Natural killer cell (primary cell): ENCODE measurements at regions not wholly inside any gene's neighbourhood (a gene's known extent, or its start where the extent isn't known, plus 50 kb on each side); places are given as distances from the start of the nearest gene placed in this dataset.

Experiments used
- ATAC-seq, 3 donors: fragments of 150-1000 bp in 2 of 3; fragments of 200-7000 bp in 1 of 3; cut with Tn5 transposase; 1 replicate in 1 of 3; 2 replicates in 2 of 3; pipeline ENCODE4 v1.10.0; 2021; ENCODE audit warnings: mild to moderate bottlenecking in 2 of 3, moderate library complexity in 2 of 3
- DNase-seq, 2 donors: peaks; one replicate each; pipeline versions ENCODE4 v3.0.0 to v3.0.0-alpha.2; 2013 to 2021; ENCODE audit warnings: mixed read lengths in 1 of 2
- H3K27ac ChIP-seq: one replicate; pipeline ENCODE4 v1.5.1; 2013; ENCODE audit warnings: mild to moderate bottlenecking, low read length
- H3K27me3 ChIP-seq: one replicate; pipeline ENCODE4 v1.6.1; 2013; ENCODE audit warnings: low read length; ENCODE audit not compliant: control insufficient read depth, insufficient read depth
- H3K36me3 ChIP-seq: one replicate; pipeline ENCODE4 v1.6.1; 2013; ENCODE audit warnings: low read length; ENCODE audit not compliant: control insufficient read depth, insufficient read depth
- H3K4me1 ChIP-seq: one replicate; pipeline ENCODE4 v1.6.1; 2013; ENCODE audit warnings: low read length; ENCODE audit not compliant: control insufficient read depth, insufficient read depth
- H3K4me3 ChIP-seq: one replicate; pipeline ENCODE4 v1.5.1; 2013; ENCODE audit warnings: low read length
- H3K9me3 ChIP-seq: one replicate; pipeline ENCODE4 v1.6.1; 2013; ENCODE audit warnings: low read length; ENCODE audit not compliant: control insufficient read depth, insufficient read depth
- H3K27ac Mint-ChIP-seq, 2 donors: one replicate each; pipeline ENCODE4 v1.8.0; 2022; ENCODE audit warnings: mild to moderate bottlenecking in 2 of 2, mixed read lengths in 2 of 2, moderate library complexity in 1 of 2
- H3K27me3 Mint-ChIP-seq, 2 donors: one replicate each; pipeline ENCODE4 v1.8.0; 2022; ENCODE audit warnings: low read depth in 2 of 2, mixed read lengths in 2 of 2
- H3K36me3 Mint-ChIP-seq: one replicate; pipeline ENCODE4 v1.8.0; 2022; ENCODE audit warnings: mixed read lengths
- H3K4me1 Mint-ChIP-seq, 2 donors: one replicate each; pipeline ENCODE4 v1.8.0; 2022; ENCODE audit warnings: mixed read lengths in 2 of 2
- H3K4me3 Mint-ChIP-seq: one replicate; pipeline ENCODE4 v1.8.0; 2022; ENCODE audit warnings: mild to moderate bottlenecking, moderate library complexity, mixed read lengths
- H3K9me3 Mint-ChIP-seq, 2 donors: one replicate each; pipeline ENCODE4 v1.8.0; 2022; ENCODE audit warnings: mixed read lengths in 2 of 2
- WGBS: methylation state at CpG from one replicate; pipeline ENCODE4 v1.1.7; 2013; ENCODE audit warnings: missing lambda C conversion rate; ENCODE audit not compliant: insufficient coverage; 5-methylcytosine and 5-hydroxymethylcytosine counted together
- intact Hi-C: fragments of 100-400 bp; cut with micrococcal nuclease; formaldehyde crosslinking; loops from one replicate; pipeline ENCODE4 v1.14.2; 2022
- TF ChIP-seq, protein P1 (sequence below): fragments of 200-600 bp; IDR thresholded peaks from one replicate; pipeline ENCODE4 v1.8.0; 2022; ENCODE audit warnings: antibody characterized with exemption

- DNase-seq = no peak
- Mint-ChIP-seq H3K27ac (no peak overlapping the region), H3K9me3 (no peaks in the 10 kb centered on the region), H3K36me3 (no peaks in the 10 kb centered on the region), H3K4me1 (no peaks in the 10 kb centered on the region), H3K27me3 (no peaks in the 10 kb centered on the region), H3K4me3 (no peak overlapping the region)
- no peak overlapping the region for H3K4me3 ChIP-seq
- H3K27ac ChIP-seq = no peak overlapping the region
- no peaks in the 10 kb centered on the region for H3K4me1 ChIP-seq
- no peaks in the 10 kb centered on the region for H3K9me3 ChIP-seq
- no peaks in the 10 kb centered on the region for H3K27me3 ChIP-seq
- no peak for ATAC-seq
- TF ChIP-seq, protein P1, sequence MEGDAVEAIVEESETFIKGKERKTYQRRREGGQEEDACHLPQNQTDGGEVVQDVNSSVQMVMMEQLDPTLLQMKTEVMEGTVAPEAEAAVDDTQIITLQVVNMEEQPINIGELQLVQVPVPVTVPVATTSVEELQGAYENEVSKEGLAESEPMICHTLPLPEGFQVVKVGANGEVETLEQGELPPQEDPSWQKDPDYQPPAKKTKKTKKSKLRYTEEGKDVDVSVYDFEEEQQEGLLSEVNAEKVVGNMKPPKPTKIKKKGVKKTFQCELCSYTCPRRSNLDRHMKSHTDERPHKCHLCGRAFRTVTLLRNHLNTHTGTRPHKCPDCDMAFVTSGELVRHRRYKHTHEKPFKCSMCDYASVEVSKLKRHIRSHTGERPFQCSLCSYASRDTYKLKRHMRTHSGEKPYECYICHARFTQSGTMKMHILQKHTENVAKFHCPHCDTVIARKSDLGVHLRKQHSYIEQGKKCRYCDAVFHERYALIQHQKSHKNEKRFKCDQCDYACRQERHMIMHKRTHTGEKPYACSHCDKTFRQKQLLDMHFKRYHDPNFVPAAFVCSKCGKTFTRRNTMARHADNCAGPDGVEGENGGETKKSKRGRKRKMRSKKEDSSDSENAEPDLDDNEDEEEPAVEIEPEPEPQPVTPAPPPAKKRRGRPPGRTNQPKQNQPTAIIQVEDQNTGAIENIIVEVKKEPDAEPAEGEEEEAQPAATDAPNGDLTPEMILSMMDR = no peak
- H3K36me3 ChIP-seq = no peaks in the 10 kb centered on the region
- intact Hi-C loops = no loop called here
- WGBS = 81% methylated on average over 8 of the region's 8 CpGs
Observed at GRCh38 chr6:153618371-153619322, 420.4 kb upstream of the OPRM1 start.

GRCh38 chr6:153616506-153616905 is 422.5 kb upstream of the OPRM1 start:
- no peak for ATAC-seq
- no peak for DNase-seq
- H3K4me1 Mint-ChIP-seq = no peaks in the 10 kb centered on the region
- H3K36me3 Mint-ChIP-seq = no peaks in the 10 kb centered on the region
- no peak overlapping the region for H3K27ac ChIP-seq
- TF ChIP-seq, protein P1 = no peak
- intact Hi-C loops = no loop called here
- no peaks in the 10 kb centered on the region for H3K4me1 ChIP-seq
- no peak overlapping the region for H3K4me3 Mint-ChIP-seq
- H3K27ac Mint-ChIP-seq = no peak overlapping the region
- no peaks in the 10 kb centered on the region for H3K27me3 Mint-ChIP-seq
- H3K9me3 Mint-ChIP-seq = no peaks in the 10 kb centered on the region
- no peaks in the 10 kb centered on the region for H3K9me3 ChIP-seq
- no peaks in the 10 kb centered on the region for H3K36me3 ChIP-seq
- WGBS = 55% methylated on average over 5 of the region's 6 CpGs
- H3K4me3 ChIP-seq = no peak overlapping the region
- no peaks in the 10 kb centered on the region for H3K27me3 ChIP-seq

DNA sequence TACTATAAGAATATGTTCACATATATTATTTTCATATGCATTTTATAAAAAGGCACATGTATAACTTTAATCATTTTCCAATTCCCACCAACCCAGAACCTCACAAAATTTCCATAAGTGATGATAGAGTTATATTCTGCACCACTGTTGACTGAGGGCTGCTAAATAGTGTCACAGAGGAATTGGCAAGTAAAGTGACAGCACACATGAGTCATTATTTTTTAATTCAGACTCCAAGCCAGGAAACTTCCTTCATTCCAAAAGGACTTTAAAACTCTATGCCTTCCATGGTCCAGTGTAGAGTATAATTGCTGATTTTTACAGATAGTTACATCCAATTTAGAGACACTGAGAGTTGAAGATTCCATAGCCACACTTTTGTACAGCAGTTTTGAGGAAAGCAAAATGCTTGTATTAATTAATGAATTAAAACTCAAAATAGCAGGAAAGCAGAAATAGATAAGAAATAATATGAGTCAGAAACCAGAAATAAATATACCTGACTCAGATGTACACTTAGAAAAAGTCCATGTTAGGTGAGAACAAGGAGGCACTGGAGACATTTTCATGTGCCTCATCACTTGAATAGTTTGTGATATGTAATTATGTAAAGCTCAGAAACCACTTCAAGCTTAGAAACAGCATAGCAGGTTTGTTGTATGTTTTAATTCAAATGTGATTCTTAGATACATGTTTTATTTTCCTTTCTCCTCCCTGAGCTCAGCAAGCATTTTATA is 425.2 kb upstream of the OPRM1 start:
- Histone ChIP-seq H3K4me1 (no peaks in the 10 kb centered on the region), H3K27me3 (no peaks in the 10 kb centered on the region), H3K4me3 (no peak overlapping the region), H3K27ac (no peak overlapping the region), H3K36me3 (no peaks in the 10 kb centered on the region), H3K9me3 (no peaks in the 10 kb centered on the region)
- Mint-ChIP-seq H3K27me3 (no peaks in the 10 kb centered on the region), H3K9me3 (peaks cover 3 to 4% of the 10 kb centered on the region in 2 donors), H3K27ac (no peak overlapping the region), H3K36me3 (no peaks in the 10 kb centered on the region), H3K4me3 (no peak overlapping the region), H3K4me1 (no peaks in the 10 kb centered on the region)
- intact Hi-C loops = no loop called here
- TF ChIP-seq, protein P1 = no peak
- DNase-seq (no peak), ATAC-seq (no peak)
